ENCODE measurements at regions not wholly inside any gene's neighbourhood (a gene's known extent, or its start where the extent isn't known, plus 50 kb on each side); places are given as distances from the start of the nearest gene placed in this dataset.

GRCh38 chr2:116719836-116720235, 1094.7 kb upstream of the DDX18 start (continued):
- TF ChIP-seq EGR1 (IDR thresholded peaks at IDR 0.05; ENCODE audit: borderline replicate concordance, low read depth, low read length) (no peak), CBX8 (IDR thresholded peaks at IDR 0.05; ENCODE audit: borderline replicate concordance, low read depth, low read length) (no peak)
